ENCODE measurements at regions not wholly inside any gene's neighbourhood (a gene's known extent, or its start where the extent isn't known, plus 50 kb on each side); places are given as distances from the start of the nearest gene placed in this dataset.

DNA sequence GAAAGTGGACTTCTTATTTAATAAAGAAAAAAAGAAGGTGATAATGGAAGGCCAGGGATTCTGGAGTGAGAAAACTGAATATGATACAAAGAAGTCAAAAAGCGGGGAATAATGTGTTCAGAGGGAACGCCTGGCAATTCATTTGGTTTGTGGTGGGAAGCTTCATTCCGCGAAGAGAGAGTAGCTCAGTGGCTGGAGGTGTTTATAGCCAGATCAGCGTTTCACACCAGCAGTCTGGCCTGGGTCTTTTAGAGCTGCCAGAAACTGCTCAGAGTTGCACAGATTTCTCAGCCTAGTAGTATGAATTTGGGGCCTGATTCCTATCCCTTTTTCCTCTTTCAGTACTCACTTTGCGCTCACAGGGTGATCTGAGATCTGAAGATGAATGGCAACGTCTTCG lies 67.8 kb upstream of the IPO9 start:
- 93% methylated on average over 2 of the region's 8 CpGs for WGBS (ENCODE audit: insufficient coverage)
- no peak overlapping the region for H3K4me3 Mint-ChIP-seq
- POLR2A ChIA-PET = no interaction called here

DNA sequence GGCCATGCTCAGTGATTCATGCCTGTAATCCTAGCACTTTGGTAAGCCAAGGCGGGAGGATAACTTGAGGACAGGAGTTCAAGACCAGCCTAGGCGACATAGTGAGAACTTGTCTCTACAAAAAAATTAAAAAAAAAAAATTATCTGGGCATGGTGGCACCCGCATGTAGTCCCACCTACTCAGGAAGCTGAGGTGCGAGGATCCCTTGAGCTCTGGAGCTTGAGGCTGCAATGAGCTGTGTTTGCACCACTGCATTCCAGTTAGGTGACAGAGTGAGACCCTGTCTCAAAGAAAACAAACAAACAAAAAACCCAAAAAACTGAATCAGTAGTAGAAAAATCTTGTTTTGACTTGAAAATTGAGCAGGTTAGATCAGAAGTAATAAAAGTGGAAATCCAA lies 67.1 kb upstream of the IPO9 start:
- ChIA-PET POLR2A (no interaction called here), CTCF (interaction anchor here (1.4 kb wide), 1 partner anchor 52 kb away, joined by 6 read pairs; no protein-coding TSS in a partner anchor)

More for the DNA sequence above, 67.8 kb upstream of the IPO9 start:
- no peak overlapping the region for H3K9ac ChIP-seq (ENCODE audit: low read length)
- TF ChIP-seq EZH2 (IDR thresholded peaks at IDR 0.05; ENCODE audit: borderline replicate concordance, insufficient read depth, low read depth, low read length, poor library complexity, severe bottlenecking) = no peak
- TF ChIP-seq, protein P1, sequence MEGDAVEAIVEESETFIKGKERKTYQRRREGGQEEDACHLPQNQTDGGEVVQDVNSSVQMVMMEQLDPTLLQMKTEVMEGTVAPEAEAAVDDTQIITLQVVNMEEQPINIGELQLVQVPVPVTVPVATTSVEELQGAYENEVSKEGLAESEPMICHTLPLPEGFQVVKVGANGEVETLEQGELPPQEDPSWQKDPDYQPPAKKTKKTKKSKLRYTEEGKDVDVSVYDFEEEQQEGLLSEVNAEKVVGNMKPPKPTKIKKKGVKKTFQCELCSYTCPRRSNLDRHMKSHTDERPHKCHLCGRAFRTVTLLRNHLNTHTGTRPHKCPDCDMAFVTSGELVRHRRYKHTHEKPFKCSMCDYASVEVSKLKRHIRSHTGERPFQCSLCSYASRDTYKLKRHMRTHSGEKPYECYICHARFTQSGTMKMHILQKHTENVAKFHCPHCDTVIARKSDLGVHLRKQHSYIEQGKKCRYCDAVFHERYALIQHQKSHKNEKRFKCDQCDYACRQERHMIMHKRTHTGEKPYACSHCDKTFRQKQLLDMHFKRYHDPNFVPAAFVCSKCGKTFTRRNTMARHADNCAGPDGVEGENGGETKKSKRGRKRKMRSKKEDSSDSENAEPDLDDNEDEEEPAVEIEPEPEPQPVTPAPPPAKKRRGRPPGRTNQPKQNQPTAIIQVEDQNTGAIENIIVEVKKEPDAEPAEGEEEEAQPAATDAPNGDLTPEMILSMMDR (IDR thresholded peaks at IDR 0.05) = no peak
- no peak overlapping the region for H3K4me2 ChIP-seq (replicated peaks; ENCODE audit: low read depth, low read length, poor library complexity, severe bottlenecking)
- H3K4me1 Mint-ChIP-seq = peaks cover 19% of the 10 kb centered on the region
- no peaks in the 10 kb centered on the region for H3K27me3 ChIP-seq (replicated peaks in 1 of 4; ENCODE audit: control extremely low read depth in 1 of 4, control insufficient read depth in 3 of 4, insufficient read depth in 4 of 4, low read length in 3 of 4)
- intact Hi-C loops (cut with micrococcal nuclease) = no loop called here
- H3K79me2 ChIP-seq (ENCODE audit: control insufficient read depth, insufficient read depth, low read length) = no peaks in the 10 kb centered on the region
- DNase-seq (no peak), ATAC-seq (ENCODE audit: low read depth) (no peak)
- CTCF ChIA-PET = interaction anchor here (1.3 to 1.4 kb wide), 2 partner anchors 21 to 51 kb away, joined by 3 to 6 read pairs; no protein-coding TSS in a partner anchor
- no peaks in the 10 kb centered on the region for H3K9me3 ChIP-seq (ENCODE audit: control extremely low read depth in 1 of 3, control insufficient read depth in 2 of 3, insufficient read depth in 1 of 3, low read length in 2 of 3)
- no peaks in the 10 kb centered on the region for H3K36me3 ChIP-seq (replicated peaks in 1 of 2; ENCODE audit: control extremely low read depth in 1 of 2, control insufficient read depth in 1 of 2, extremely low read depth in 1 of 2, insufficient read depth in 2 of 2, low read length in 1 of 2)
- no peaks in the 10 kb centered on the region for H3K9me3 Mint-ChIP-seq (ENCODE audit: insufficient read depth)
- no peaks in the 10 kb centered on the region for H4K20me1 ChIP-seq (ENCODE audit: control insufficient read depth, insufficient read depth, low read length, poor library complexity, severe bottlenecking)
- no peak overlapping the region for H3K27ac ChIP-seq (ENCODE audit: low read length in 2 of 2)
- no peak overlapping the region for H3K4me3 ChIP-seq (ENCODE audit: control extremely low read depth in 1 of 5, extremely low read depth in 1 of 5, insufficient read depth in 1 of 5, low read depth in 2 of 5, low read length in 4 of 5)
- H2AFZ ChIP-seq (ENCODE audit: insufficient read depth, low read depth, low read length, poor library complexity, severe bottlenecking) = no peak overlapping the region
- H3K4me1 ChIP-seq (ENCODE audit: control insufficient read depth in 2 of 2, insufficient read depth in 2 of 2, low read length in 2 of 2) = peaks cover 15 to 17% of the 10 kb centered on the region in 2 donors
- H3K27me3 Mint-ChIP-seq = peaks cover 7% of the 10 kb centered on the region
- H3K27ac Mint-ChIP-seq = no peak overlapping the region

More for the DNA sequence above, 67.1 kb upstream of the IPO9 start:
- Mint-ChIP-seq H3K4me3 (no peak overlapping the region), H3K27ac (no peak overlapping the region), H3K9me3 (ENCODE audit: insufficient read depth) (no peaks in the 10 kb centered on the region), H3K27me3 (peaks cover 4% of the 10 kb centered on the region), H3K4me1 (peaks cover 15% of the 10 kb centered on the region)
- H4K20me1 ChIP-seq (ENCODE audit: control insufficient read depth, insufficient read depth, low read length, poor library complexity, severe bottlenecking) = no peaks in the 10 kb centered on the region
- peaks cover 12 to 14% of the 10 kb centered on the region in 2 donors for H3K4me1 ChIP-seq (ENCODE audit: control insufficient read depth in 2 of 2, insufficient read depth in 2 of 2, low read length in 2 of 2)
- intact Hi-C loops (cut with micrococcal nuclease) = no loop called here
- DNase-seq (no peak), ATAC-seq (ENCODE audit: low read depth) (no peak)
- no peak overlapping the region for H2AFZ ChIP-seq (ENCODE audit: insufficient read depth, low read depth, low read length, poor library complexity, severe bottlenecking)
- H3K27me3 ChIP-seq (replicated peaks in 1 of 4; ENCODE audit: control extremely low read depth in 1 of 4, control insufficient read depth in 3 of 4, insufficient read depth in 4 of 4, low read length in 3 of 4) = no peaks in the 10 kb centered on the region
- H3K4me3 ChIP-seq (ENCODE audit: control extremely low read depth in 1 of 5, extremely low read depth in 1 of 5, insufficient read depth in 1 of 5, low read depth in 2 of 5, low read length in 4 of 5) = no peak overlapping the region
- H3K9me3 ChIP-seq (ENCODE audit: control extremely low read depth in 1 of 3, control insufficient read depth in 2 of 3, insufficient read depth in 1 of 3, low read length in 2 of 3) = no peaks in the 10 kb centered on the region
- no peak overlapping the region for H3K27ac ChIP-seq (ENCODE audit: low read length in 2 of 2)
- no peak overlapping the region for H3K4me2 ChIP-seq (replicated peaks; ENCODE audit: low read depth, low read length, poor library complexity, severe bottlenecking)
- H3K79me2 ChIP-seq (ENCODE audit: control insufficient read depth, insufficient read depth, low read length) = no peaks in the 10 kb centered on the region
- TF ChIP-seq EZH2 (IDR thresholded peaks at IDR 0.05; ENCODE audit: borderline replicate concordance, insufficient read depth, low read depth, low read length, poor library complexity, severe bottlenecking) = no peak
- TF ChIP-seq, protein P1 (IDR thresholded peaks at IDR 0.05) = no peak
- H3K9ac ChIP-seq (ENCODE audit: low read length) = no peak overlapping the region
- no peaks in the 10 kb centered on the region for H3K36me3 ChIP-seq (replicated peaks in 1 of 2; ENCODE audit: control extremely low read depth in 1 of 2, control insufficient read depth in 1 of 2, extremely low read depth in 1 of 2, insufficient read depth in 2 of 2, low read length in 1 of 2)
- 90% methylated on average over 2 of the region's 4 CpGs for WGBS (ENCODE audit: insufficient coverage)

Measured in B cell (primary cell).